Mucosa of gallbladder (tissue), 1 donor: ENCODE measurements at regions not wholly inside any gene's neighbourhood (a gene's known extent, or its start where the extent isn't known, plus 50 kb on each side); places are given as distances from the start of the nearest gene placed in this dataset.

ENCODE experiments used
- DNase-seq: peaks from one replicate; pipeline ENCODE4 v3.0.0-alpha.2; 2020; ENCODE audit warnings: low spot score
- donor health status: DM: no; HTN: no; CAD: no.

GRCh38 chr15:97786741-97787140 lies 173.8 kb upstream of the ARRDC4 start:
- DNase-seq = no peak

GRCh38 chr15:97790180-97790579 lies 170.3 kb upstream of the ARRDC4 start:
- DNase-seq = no peak

- no peak for DNase-seq
These were observed 168.4 kb upstream of the ARRDC4 start for GRCh38 chr15:97791824-97792792.

DNA sequence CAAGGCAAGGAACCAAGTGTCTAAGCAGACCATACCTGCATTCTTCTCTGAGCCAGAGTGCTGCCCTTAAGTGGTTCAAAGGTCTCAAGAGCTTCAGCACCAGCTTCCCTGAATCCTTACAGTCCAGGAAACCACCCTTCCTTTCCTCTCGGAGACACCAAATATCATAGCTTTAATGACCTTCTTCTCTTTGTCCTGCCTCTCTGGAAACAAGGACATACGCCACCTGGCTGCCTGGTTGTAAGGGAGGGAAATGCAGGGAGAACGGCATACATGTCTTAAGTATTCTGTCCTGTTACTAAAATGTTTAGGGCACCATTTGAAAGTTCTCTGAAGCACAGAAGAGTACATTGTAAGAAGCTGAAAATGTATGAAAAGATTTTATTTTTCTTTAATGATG lies 155.6 kb upstream of the ARRDC4 start:
- no peak for DNase-seq

DNA sequence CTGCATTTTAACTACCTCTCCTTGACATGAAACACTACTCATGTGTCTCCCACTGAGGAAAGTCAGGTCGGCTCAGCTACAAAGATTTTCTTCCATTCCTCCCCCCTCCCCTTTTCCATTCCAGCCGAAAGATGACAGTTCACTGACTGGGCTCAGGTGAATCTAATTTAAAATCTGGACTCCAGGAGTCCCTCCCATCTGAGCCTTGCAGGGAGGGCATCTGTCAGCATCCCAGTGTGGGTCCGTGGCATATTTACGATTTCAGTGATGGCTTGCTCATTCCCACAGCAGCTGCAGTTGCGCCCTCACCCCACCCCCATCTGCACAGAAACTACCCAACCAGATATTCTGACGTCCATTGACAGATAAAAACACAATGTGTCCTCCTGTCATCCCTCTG lies 153.7 kb upstream of the ARRDC4 start:
- no peak for DNase-seq

GRCh38 chr15:97815835-97816234 lies 144.7 kb upstream of the ARRDC4 start:
- no peak for DNase-seq

GRCh38 chr15:97817276-97817890 lies 143.1 kb upstream of the ARRDC4 start:
- no peak for DNase-seq

DNA sequence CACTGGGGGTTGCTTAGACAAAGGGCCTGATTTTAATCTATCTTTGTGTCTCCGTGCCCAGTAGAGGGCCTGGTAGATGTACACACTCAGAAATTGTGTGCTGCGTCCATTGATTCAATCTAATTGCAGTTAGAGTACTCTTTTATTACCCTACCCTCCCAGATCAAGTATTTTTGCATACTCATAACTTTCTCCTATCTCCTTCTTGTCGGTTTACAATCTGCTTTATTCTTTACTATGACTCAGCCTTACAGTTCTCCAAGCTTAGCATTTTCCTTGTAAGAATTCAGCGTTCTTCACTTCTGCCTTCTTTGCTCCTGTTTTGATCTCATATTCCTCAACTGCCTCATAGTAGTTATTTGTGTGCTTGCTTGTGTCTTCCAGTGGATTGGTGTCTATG lies 124.5 kb upstream of the ARRDC4 start:
- no peak for DNase-seq

DNA sequence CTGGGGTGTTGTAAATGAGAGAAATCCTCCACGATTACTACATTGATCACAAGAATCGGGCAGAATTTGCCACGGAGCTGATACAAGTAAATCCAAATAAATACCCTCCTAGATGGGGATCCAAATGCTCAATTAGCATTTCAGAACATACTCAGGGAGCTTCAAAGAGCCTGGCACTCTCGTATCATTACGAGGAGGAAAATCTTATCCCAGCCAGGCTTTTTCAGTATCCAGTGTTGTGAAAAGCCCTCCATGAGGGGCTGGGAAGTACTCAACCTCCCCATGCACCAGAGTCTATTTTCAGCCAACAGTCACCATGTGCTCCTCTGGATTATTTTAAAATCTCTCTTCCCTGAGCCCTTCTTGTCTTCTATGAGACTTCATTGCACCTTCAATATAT lies 122.6 kb upstream of the ARRDC4 start:
- DNase-seq = no peak

DNA sequence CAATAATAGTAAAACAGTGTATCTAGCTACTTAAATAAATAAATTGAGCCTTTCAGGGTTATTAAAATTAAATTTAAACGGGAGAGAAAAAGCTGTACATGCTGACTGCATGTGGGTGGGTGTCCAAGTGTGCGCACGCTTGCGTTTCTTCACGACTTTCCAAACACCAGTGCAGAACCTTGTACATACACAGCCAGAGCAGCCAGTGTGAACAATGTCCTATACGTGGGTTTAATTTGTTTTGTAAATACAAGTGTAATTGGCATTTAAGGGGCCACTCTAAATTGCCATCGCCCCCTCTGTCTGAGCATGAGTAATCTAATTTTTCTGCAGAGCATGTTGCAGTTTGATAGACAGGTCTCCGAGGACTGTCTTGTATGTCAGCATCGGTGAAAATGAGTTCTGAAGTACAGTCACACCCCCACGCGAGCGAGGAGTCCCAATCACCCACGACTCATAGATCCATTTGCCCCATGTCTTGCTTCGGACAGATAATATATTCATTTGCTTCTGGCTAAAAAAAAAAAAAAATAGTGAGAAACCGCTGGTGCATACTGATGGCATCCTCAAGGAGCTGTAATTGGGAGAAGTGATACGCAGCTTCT lies 121.8 kb upstream of the ARRDC4 start:
- no peak for DNase-seq

- no peak for DNase-seq
These were observed 120.0 kb upstream of the ARRDC4 start for GRCh38 chr15:97840501-97840900.

GRCh38 chr15:97841558-97841957 lies 118.9 kb upstream of the ARRDC4 start:
- DNase-seq = no peak

DNA sequence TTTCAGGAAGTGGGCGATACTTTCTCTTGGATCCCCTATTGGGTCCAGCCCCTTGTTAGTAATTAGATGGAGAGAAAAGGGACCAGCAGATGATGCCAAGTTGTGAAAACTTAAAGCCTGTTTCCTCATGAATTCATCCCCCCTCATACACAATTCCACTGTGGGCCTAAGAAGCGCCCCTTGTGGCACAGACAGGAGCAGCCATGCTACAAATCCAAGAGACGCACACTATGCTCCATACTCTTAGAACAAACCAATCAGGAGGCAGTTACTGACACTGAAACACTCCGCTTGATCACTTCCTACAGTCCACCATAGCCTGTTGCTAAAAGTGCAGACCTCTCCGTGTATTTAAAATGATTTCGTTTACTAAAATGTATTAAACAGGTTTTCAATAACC lies 111.3 kb upstream of the ARRDC4 start:
- no peak for DNase-seq

DNA sequence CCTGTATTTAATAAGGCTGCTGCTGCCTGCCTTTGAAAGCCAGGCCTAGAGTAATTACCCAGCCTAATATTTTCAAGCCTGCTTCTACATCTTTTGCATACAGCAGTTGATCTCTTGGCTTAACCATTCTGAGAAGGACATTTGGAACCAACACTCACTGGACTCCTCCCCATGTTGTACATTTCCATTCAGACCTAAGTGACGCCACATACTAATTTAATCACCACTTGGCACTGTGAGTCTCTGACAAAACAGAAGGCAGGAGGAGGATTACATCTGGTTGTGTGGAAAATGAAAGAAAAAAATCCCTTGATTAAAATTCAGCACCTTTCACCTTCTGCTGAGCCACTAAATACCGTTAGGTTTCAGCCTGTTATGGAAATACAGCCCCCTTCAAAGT lies 102.2 kb upstream of the ARRDC4 start:
- DNase-seq = no peak

GRCh38 chr15:97861529-97862260 lies 98.8 kb upstream of the ARRDC4 start:
- DNase-seq = no peak

GRCh38 chr15:97866959-97867358 lies 93.5 kb upstream of the ARRDC4 start:
- no peak for DNase-seq

- DNase-seq = no peak
These were observed 92.6 kb upstream of the ARRDC4 start for GRCh38 chr15:97867870-97868269.

DNA sequence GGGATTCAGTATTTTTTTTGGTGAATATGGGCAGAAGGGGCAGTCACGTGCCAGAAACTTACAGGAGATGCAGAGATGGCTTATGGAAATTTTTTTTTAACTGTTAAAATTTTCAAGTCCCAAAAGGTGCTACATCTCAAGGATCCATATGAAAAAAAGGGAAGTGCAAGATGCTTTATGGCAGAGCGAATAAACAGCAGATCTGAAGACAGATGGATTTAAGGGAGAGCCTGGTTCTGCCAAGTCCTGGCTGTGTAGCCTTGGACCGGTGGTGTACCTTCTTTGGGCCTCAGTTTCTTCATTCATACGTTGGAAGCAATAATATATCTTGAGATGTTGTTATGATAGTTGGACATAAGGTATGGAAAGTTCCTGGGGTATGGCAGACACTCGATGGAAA lies 91.5 kb upstream of the ARRDC4 start:
- DNase-seq = no peak

DNA sequence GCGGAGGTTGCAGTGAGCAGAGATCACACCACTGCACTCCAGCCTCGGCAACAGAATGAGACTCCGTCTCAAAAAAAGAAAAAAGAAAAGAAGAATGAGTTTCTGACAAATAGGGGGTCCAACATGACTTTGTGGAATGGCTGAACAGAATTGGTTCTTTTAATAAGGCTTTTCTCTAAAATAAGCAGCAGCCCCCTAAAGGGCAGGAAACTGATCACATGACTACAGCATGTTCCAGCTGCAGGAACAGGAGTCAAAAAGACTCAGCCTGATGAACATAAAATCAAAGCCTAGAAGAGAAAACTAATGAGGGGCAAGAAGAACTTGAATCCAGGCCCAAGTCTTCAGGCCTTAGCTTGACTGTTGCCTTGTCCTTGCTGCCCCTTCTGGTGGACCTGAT lies 89.7 kb upstream of the ARRDC4 start:
- no peak for DNase-seq

- DNase-seq = no peak
These were observed 86.4 kb upstream of the ARRDC4 start for GRCh38 chr15:97874139-97874538.

- DNase-seq = no peak
These were observed 85.4 kb upstream of the ARRDC4 start for GRCh38 chr15:97875025-97875512.
